Fibroblast of mammary gland (primary cell): ENCODE measurements at regions not wholly inside any gene's neighbourhood (a gene's known extent, or its start where the extent isn't known, plus 50 kb on each side); places are given as distances from the start of the nearest gene placed in this dataset.
A peak's percentile ranks its signal among the peaks of the same experiment; 100 is the strongest.

Experiments
- DNase-seq: peaks from one replicate; pipeline ENCODE4 v3.0.0-alpha.2; 2010; ENCODE audit warnings: low read depth
- H3K4me3 ChIP-seq: 2 replicates; pipeline ENCODE4 v1.5.1; 2011; ENCODE audit warnings: low read depth, mild to moderate bottlenecking, low read length, moderate library complexity; ENCODE audit not compliant: control insufficient read depth
- TF ChIP-seq, protein P1 (sequence below): conservative IDR thresholded peaks from 2 replicates; pipeline ENCODE4 v1.5.1; 2011; ENCODE audit warnings: low read depth, low read length, inconsistent platforms; ENCODE audit not compliant: control insufficient read depth, insufficient read depth

DNA sequence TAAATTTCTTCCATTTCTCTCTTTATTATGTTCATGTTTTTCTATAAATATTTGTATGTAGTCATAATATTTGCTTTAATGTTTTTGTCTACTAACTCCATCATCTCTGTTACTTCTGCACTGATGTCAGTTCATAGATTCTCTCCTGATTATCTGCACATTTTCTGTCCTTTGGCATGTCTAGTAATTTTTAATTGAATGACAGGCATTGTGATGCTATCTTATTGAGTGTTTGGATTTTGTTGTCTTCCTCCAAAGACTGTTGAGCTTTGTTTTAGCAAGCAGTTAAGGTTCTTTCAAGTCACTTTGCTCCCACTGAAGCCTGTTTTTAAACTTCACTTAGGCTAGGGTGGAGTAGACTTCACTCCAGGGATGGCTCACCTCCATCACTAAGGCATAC is 276.8 kb downstream of the DLEU7 start:
- TF ChIP-seq, protein P1, sequence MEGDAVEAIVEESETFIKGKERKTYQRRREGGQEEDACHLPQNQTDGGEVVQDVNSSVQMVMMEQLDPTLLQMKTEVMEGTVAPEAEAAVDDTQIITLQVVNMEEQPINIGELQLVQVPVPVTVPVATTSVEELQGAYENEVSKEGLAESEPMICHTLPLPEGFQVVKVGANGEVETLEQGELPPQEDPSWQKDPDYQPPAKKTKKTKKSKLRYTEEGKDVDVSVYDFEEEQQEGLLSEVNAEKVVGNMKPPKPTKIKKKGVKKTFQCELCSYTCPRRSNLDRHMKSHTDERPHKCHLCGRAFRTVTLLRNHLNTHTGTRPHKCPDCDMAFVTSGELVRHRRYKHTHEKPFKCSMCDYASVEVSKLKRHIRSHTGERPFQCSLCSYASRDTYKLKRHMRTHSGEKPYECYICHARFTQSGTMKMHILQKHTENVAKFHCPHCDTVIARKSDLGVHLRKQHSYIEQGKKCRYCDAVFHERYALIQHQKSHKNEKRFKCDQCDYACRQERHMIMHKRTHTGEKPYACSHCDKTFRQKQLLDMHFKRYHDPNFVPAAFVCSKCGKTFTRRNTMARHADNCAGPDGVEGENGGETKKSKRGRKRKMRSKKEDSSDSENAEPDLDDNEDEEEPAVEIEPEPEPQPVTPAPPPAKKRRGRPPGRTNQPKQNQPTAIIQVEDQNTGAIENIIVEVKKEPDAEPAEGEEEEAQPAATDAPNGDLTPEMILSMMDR = no peak
- no peak for DNase-seq
- H3K4me3 ChIP-seq = no peak overlapping the region

DNA sequence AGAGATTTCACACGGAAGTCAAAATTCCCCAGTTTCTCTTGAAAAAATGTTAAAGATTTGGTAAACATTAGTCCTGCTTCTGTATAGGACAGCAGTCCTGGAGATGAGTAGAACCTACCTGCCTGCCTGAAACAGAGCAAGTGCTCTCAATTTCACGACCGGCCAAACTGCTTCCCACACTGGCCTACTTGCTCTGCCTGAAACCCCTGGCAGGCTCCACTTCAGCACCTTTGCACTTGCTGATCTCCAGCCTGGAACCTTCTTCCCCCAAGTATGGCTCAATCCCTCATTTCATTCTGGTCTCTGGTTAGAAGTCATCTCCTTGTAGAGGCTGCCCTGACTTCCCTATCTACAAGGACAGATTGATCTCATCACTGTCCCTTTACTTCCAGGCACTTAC is 271.4 kb downstream of the DLEU7 start:
- TF ChIP-seq, protein P1 = no peak
- DNase-seq = no peak
- no peak overlapping the region for H3K4me3 ChIP-seq

DNA sequence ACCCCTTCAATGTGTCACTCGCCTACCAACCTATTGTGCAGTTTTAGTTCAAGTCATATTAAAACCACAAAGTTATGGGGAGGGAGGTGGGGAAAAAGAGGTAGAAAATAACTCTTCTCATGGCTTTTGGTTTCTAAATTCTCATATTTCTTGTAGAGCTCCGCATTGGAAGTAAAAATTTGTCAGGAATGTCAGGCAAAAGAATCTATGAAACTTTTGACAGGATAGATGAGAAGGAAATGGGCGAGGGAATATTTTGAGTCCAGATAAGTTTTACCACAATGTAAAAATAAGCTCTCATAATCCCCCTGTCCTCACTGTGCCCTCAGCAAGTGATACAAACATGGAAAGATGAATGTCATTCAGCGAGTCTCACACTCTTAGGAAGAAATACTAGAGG is 270.4 kb downstream of the DLEU7 start:
- no peak overlapping the region for H3K4me3 ChIP-seq
- DNase-seq = no peak
- TF ChIP-seq, protein P1 = no peak

DNA sequence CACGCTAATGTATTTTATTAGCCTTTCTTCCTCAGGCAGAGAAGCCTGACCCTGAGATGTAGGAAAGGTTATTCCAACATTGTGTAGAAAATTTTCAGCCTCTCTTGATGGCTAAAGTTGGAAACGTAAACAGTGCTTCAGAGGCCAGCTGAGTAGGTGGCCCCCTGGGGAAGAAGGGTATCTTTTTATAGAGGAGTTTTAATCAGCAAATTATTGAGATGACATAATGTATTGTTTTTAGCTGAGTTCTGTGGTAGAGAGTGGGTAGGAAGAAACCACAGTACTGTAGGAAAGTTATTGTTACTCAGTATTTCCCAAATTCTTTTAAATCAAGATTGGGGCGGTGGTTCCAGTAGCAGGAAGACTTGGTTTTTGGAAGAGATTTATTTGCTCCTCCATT is 268.8 kb downstream of the DLEU7 start:
- TF ChIP-seq, protein P1 = no peak
- DNase-seq = peak; percentile 67
- H3K4me3 ChIP-seq = no peak overlapping the region

DNA sequence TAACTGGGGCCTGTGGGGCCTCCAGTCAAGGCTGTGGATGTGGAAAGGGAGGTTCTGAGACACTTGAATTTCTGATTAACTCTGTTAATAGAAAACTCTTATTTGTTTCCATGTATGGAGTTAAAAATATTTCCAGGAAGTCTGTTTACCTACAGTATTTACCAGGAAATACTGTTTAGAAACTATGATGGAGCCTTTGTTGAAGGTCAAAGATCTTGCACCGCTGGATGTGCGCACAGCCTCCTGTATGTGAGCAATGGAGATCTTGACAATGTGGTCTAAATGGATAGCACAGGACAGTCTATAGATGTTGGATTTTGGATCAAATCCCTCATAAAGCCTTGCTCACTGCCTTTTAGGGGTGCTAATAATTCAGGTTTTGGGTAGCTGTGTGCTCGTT is 268.4 kb downstream of the DLEU7 start:
- no peak for DNase-seq
- H3K4me3 ChIP-seq = no peak overlapping the region
- TF ChIP-seq, protein P1 = no peak

DNA sequence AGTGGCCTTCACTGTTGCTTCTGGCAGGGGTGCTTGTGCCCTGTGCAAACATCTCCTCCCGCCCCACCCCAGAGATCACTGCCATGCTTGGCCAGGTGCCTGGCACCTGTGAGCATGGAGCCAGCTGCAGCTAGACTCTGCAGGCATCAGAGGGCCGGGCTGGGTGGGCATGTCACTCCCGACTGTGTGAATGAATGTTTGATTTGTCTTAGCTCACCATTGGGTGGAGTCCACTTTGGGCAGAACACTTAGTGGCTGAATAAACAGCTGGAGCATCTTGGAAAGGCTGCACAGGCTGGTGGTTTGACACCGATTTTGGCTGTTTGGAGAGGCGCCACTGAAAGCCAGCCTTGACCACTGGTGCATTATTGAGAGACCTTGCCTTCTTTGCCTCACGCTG is 267.3 kb downstream of the DLEU7 start:
- no peak overlapping the region for H3K4me3 ChIP-seq
- TF ChIP-seq, protein P1 = no peak
- DNase-seq = no peak

DNA sequence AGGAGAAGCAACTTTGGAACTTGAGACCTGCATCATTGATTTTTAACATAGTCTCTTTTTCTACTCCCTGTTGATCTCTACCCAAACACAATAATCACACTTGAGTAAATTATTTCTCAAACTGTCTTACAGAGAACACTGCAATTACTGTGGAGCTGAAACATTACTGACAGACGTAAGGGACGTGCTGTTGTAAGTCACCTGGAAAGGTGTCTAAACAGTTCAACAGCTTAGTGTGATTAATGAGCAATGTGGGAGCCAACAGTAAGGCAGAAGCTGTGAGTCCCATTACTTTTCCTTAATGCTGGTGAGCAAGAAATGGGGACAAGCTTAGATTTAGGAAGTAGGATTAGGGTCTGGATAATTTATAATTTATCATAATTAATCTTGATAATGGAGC is 265.7 kb downstream of the DLEU7 start:
- H3K4me3 ChIP-seq = no peak overlapping the region
- TF ChIP-seq, protein P1 = no peak
- no peak for DNase-seq
